Ovary (tissue), 7 donors: ENCODE measurements at regions not wholly inside any gene's neighbourhood (a gene's known extent, or its start where the extent isn't known, plus 50 kb on each side); places are given as distances from the start of the nearest gene placed in this dataset.

Experiments
- DNase-seq, 5 donors: peaks; one replicate each; pipeline ENCODE4 v3.0.0-alpha.2; 2019 to 2020
- H3K27ac ChIP-seq, 2 donors: fragments of 200-600 bp; one replicate each; pipeline versions ENCODE4 v1.5.1 to v1.8.0; 2019 to 2022
- H3K27me3 ChIP-seq: fragments of 200-600 bp; one replicate; pipeline ENCODE4 v1.8.0; 2022
- H3K36me3 ChIP-seq: fragments of 200-600 bp; sonication (generic); one replicate; pipeline ENCODE4 v1.5.1; 2019
- H3K4me1 ChIP-seq: one replicate; pipeline ENCODE4 v1.8.1; 2013; ENCODE audit warnings: mild to moderate bottlenecking, moderate library complexity; ENCODE audit not compliant: insufficient read depth
- H3K4me3 ChIP-seq: fragments of 200-600 bp; sonication (generic); one replicate; pipeline ENCODE4 v1.5.1; 2017
- H3K9me3 ChIP-seq, 2 donors: fragments of 200-600 bp in 1 of 2; sonication (generic) in 1 of 2; one replicate each; pipeline versions ENCODE4 v1.5.1 to v1.8.1; 2013 to 2019; ENCODE audit warnings: mild to moderate bottlenecking in 1 of 2, moderate library complexity in 1 of 2
- EP300 ChIP-seq: sonication (generic); formaldehyde crosslinking; IDR thresholded peaks from one replicate; pipeline ENCODE4 v1.6.1; 2017; ENCODE audit warnings: antibody characterized with exemption
- POLR2A ChIP-seq: fragments of 450-650 bp; IDR thresholded peaks from one replicate; pipeline ENCODE4 v1.6.1; 2017; ENCODE audit warnings: antibody characterized with exemption, mild to moderate bottlenecking, moderate library complexity
- WGBS, 3 donors: extraction: QIAGEN DNeasy Blood & Tissue Kit in 1 of 3; methylation state at CpG; one replicate each; pipeline versions ENCODE4 v1.1.5 to v1.1.7; 2013 to 2017; 5-methylcytosine and 5-hydroxymethylcytosine counted together
- intact Hi-C, 4 donors: fragments of 100-400 bp; cut with DNase I; formaldehyde crosslinking; loops; one replicate each; pipeline versions ENCODE4 v1.11.0 to v1.15.1; 2022 to 2023
- TF ChIP-seq, protein P1 (sequence below), 3 donors: fragments of 450-650 bp in 2 of 3; fragments of 200-600 bp in 1 of 3; IDR thresholded peaks; one replicate each; pipeline versions ENCODE4 v1.5.1 to v1.8.0; 2016 to 2022; ENCODE audit warnings: antibody characterized with exemption in 3 of 3, mild to moderate bottlenecking in 1 of 3
- donor health status: DM: no; HTN: no; CAD: no; lungs with moderate emphysema.
- donor health status: DM: no; HTN: no; CAD: no.
- donor health status: Bipolar disorder and iron deficiency.
- donor health status: DM: no; HTN: no; CAD: no.
- donor health status: DM: yes; HTN: yes; CAD: no.

GRCh38 chr15:85890620-85890980, 95.9 kb upstream of the KLHL25 start:
- H3K9me3 ChIP-seq = no peaks in the 10 kb centered on the region
- no peak for DNase-seq
- H3K27ac ChIP-seq = no peak overlapping the region
- H3K4me3 ChIP-seq = no peak overlapping the region
- no peaks in the 10 kb centered on the region for H3K27me3 ChIP-seq
- WGBS, 3 donors = 64 to 71% (median 68%) methylated on average over 2 of the region's 2 CpGs
- H3K4me1 ChIP-seq = no peaks in the 10 kb centered on the region
- no peaks in the 10 kb centered on the region for H3K36me3 ChIP-seq
- intact Hi-C loops = no loop called here
- TF ChIP-seq EP300 = no peak
- TF ChIP-seq, protein P1, sequence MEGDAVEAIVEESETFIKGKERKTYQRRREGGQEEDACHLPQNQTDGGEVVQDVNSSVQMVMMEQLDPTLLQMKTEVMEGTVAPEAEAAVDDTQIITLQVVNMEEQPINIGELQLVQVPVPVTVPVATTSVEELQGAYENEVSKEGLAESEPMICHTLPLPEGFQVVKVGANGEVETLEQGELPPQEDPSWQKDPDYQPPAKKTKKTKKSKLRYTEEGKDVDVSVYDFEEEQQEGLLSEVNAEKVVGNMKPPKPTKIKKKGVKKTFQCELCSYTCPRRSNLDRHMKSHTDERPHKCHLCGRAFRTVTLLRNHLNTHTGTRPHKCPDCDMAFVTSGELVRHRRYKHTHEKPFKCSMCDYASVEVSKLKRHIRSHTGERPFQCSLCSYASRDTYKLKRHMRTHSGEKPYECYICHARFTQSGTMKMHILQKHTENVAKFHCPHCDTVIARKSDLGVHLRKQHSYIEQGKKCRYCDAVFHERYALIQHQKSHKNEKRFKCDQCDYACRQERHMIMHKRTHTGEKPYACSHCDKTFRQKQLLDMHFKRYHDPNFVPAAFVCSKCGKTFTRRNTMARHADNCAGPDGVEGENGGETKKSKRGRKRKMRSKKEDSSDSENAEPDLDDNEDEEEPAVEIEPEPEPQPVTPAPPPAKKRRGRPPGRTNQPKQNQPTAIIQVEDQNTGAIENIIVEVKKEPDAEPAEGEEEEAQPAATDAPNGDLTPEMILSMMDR (IDR thresholded peaks at IDR 0.05) = no peak
- no peak for TF ChIP-seq POLR2A

DNA sequence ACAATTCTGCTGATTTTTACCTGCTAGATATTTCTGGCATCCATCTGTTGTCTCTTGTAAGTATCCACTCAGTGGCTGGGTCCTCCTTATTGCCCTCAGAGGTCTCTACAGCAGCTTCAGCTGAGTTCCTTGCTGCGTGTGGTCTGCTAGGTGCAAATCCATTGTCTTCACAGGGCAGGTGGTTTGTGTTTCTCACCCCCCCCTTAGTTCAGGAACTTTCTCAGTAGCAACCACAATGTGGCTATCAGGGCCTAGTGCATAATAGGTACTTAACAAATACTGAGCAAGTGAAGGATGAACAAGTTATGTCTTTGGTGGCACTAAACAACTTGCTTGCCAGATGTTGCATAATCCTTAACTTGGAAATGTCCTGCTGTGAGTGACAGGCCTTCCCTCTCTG, 96.7 kb upstream of the KLHL25 start:
- H3K4me3 ChIP-seq = no peak overlapping the region
- no peaks in the 10 kb centered on the region for H3K4me1 ChIP-seq
- H3K27me3 ChIP-seq = no peaks in the 10 kb centered on the region
- no peaks in the 10 kb centered on the region for H3K36me3 ChIP-seq
- H3K9me3 ChIP-seq = no peaks in the 10 kb centered on the region
- no peak for DNase-seq
- intact Hi-C loops = no loop called here
- TF ChIP-seq, protein P1 (IDR thresholded peaks at IDR 0.05) = no peak
- TF ChIP-seq POLR2A (no peak), EP300 (no peak)
- WGBS, 3 donors = 81 to 87% (median 86%) methylated on average over 1 of the region's 1 CpG
- H3K27ac ChIP-seq = no peak overlapping the region

GRCh38 chr15:85892232-85892631, 97.5 kb upstream of the KLHL25 start:
- WGBS, 3 donors = 46 to 65% (median 50%) methylated on average over 3 of the region's 3 CpGs
- no peak overlapping the region for H3K4me3 ChIP-seq
- no peaks in the 10 kb centered on the region for H3K36me3 ChIP-seq
- H3K27ac ChIP-seq = no peak overlapping the region
- no peaks in the 10 kb centered on the region for H3K4me1 ChIP-seq
- no peak for DNase-seq
- H3K27me3 ChIP-seq = no peaks in the 10 kb centered on the region
- no peaks in the 10 kb centered on the region for H3K9me3 ChIP-seq
- TF ChIP-seq POLR2A = no peak
- TF ChIP-seq, protein P1 (IDR thresholded peaks at IDR 0.05) = no peak
- intact Hi-C loops = no loop called here

DNA sequence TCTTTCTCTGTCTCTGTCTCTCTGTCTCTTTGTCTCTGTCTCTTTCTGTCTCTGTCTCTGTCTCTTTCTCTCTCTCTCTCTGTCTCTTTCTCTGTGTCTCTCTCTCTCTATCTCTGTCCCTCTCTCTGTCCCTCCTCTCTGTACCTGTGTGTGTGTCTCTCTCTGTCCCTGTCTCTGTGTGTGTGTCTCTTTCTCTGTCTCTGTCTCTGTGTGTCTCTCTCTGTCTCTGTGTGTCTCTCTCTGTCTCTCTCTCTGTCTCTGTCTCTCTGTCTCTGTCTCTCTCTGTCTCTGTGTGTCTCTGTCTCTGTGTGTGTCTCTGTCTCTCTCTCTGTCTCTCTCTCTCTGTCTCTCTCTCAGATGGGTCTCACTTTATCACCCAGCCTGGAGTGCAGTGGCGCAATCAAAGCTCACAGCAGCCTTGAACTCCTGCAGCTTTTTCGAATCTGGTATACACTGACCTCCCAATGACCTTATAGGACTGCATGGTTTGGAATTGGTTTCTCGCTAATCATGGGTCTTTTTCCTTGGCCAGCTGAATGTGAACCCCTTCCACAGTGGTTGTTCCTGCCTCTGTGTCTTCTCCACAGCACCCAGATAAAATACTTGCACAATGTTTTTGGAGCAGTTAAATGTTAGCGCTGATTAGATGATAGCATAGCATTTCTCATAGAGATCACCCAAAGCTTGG, 102.6 kb upstream of the KLHL25 start:
- intact Hi-C loops = no loop called here
- no peak for TF ChIP-seq POLR2A
- TF ChIP-seq, protein P1 (IDR thresholded peaks at IDR 0.05) = no peak
- no peak for TF ChIP-seq EP300
- H3K27me3 ChIP-seq = no peaks in the 10 kb centered on the region
- H3K4me3 ChIP-seq = no peak overlapping the region
- no peaks in the 10 kb centered on the region for H3K4me1 ChIP-seq
- DNase-seq = no peak
- no peaks in the 10 kb centered on the region for H3K36me3 ChIP-seq
- H3K27ac ChIP-seq = no peak overlapping the region
- 21 to 39% (median 28%) methylated on average over 4 of the region's 4 CpGs for WGBS, 3 donors
- no peaks in the 10 kb centered on the region for H3K9me3 ChIP-seq
